Tibial nerve (tissue), 4 donors: ENCODE measurements at regions not wholly inside any gene's neighbourhood (a gene's known extent, or its start where the extent isn't known, plus 50 kb on each side); places are given as distances from the start of the nearest gene placed in this dataset.

ENCODE experiments used
- DNase-seq, 2 donors: peaks; one replicate each; pipeline ENCODE4 v3.0.0-alpha.2; 2019; ENCODE audit warnings: low spot score in 2 of 2
- H3K27ac ChIP-seq, 4 donors: fragments of 200-600 bp; sonication (generic) in 3 of 4; one replicate each; pipeline ENCODE4 v1.5.1; 2017 to 2019; ENCODE audit warnings: mild to moderate bottlenecking in 1 of 4
- H3K27me3 ChIP-seq, 2 donors: fragments of 200-600 bp; sonication (generic) in 1 of 2; one replicate each; pipeline versions ENCODE4 v1.5.1 to v1.6.0; 2017 to 2019
- H3K36me3 ChIP-seq, 3 donors: fragments of 200-600 bp; sonication (generic); one replicate each; pipeline ENCODE4 v1.5.1; 2018 to 2019
- H3K4me1 ChIP-seq, 4 donors: fragments of 200-600 bp; sonication (generic) in 3 of 4; one replicate each; pipeline ENCODE4 v1.5.1; 2017 to 2019
- H3K4me3 ChIP-seq, 4 donors: fragments of 200-600 bp; sonication (generic) in 3 of 4; one replicate each; pipeline ENCODE4 v1.5.1; 2017 to 2019; ENCODE audit warnings: mild to moderate bottlenecking in 1 of 4, moderate library complexity in 1 of 4
- H3K9me3 ChIP-seq, 4 donors: fragments of 200-600 bp; sonication (generic) in 3 of 4; one replicate each; pipeline ENCODE4 v1.5.1; 2017 to 2019
- CTCF ChIP-seq, 5 experiments: fragments of 200-600 bp in 3 of 5; fragments of 450-650 bp in 2 of 5; sonication (generic) in 3 of 5; IDR thresholded peaks; one replicate each; pipeline ENCODE4 v1.5.1; 2016 to 2019; ENCODE audit warnings: antibody characterized with exemption in 5 of 5, mild to moderate bottlenecking in 3 of 5, moderate library complexity in 2 of 5
- EP300 ChIP-seq, 2 donors: sonication (generic); formaldehyde crosslinking; IDR thresholded peaks; one replicate each; pipeline ENCODE4 v1.6.1; 2017; ENCODE audit warnings: antibody characterized with exemption in 2 of 2, mild to moderate bottlenecking in 1 of 2
- POLR2A ChIP-seq, 2 donors: fragments of 450-650 bp; IDR thresholded peaks; one replicate each; pipeline ENCODE4 v1.6.1; 2017; ENCODE audit warnings: antibody characterized with exemption in 2 of 2, mild to moderate bottlenecking in 2 of 2, moderate library complexity in 2 of 2
- WGBS, 2 donors: methylation state at CpG; one replicate each; pipeline ENCODE4 v1.1.5; 2018; 5-methylcytosine and 5-hydroxymethylcytosine counted together

- H3K27ac ChIP-seq = no peak overlapping the region
- no peaks in the 10 kb centered on the region for H3K27me3 ChIP-seq
- TF ChIP-seq EP300 (IDR thresholded peaks at IDR 0.05) (no peak), CTCF (IDR thresholded peaks at IDR 0.05) (no peak), POLR2A (IDR thresholded peaks at IDR 0.05) (no peak)
- no peak overlapping the region for H3K4me3 ChIP-seq
- WGBS, 2 donors = 69 to 73% methylated on average over 2 of the region's 2 CpGs
- DNase-seq = no peak
- H3K4me1 ChIP-seq = peaks cover 0 to 26% (median 0%) of the 10 kb centered on the region in 4 donors
- peaks cover 0 to 8% (median 0%) of the 10 kb centered on the region in 4 donors for H3K9me3 ChIP-seq
- no peaks in the 10 kb centered on the region for H3K36me3 ChIP-seq
Measured at GRCh38 chr13:36533806-36534205, 101.5 kb downstream of the CCNA1 start.

- TF ChIP-seq CTCF (IDR thresholded peaks at IDR 0.05) (no peak), POLR2A (IDR thresholded peaks at IDR 0.05) (no peak), EP300 (IDR thresholded peaks at IDR 0.05) (no peak)
- Histone ChIP-seq H3K4me3 (no peak overlapping the region), H3K27ac (no peak overlapping the region), H3K36me3 (no peaks in the 10 kb centered on the region), H3K27me3 (no peaks in the 10 kb centered on the region), H3K4me1 (peaks cover 0 to 9% (median 0%) of the 10 kb centered on the region in 4 donors), H3K9me3 (peaks cover 0 to 19% (median 0%) of the 10 kb centered on the region in 4 donors)
- DNase-seq = no peak
- WGBS, 2 donors = 70 to 75% methylated on average over 3 of the region's 3 CpGs
Measured at GRCh38 chr13:36536546-36536945, 104.3 kb downstream of the CCNA1 start.

- Histone ChIP-seq H3K4me3 (no peak overlapping the region), H3K36me3 (no peaks in the 10 kb centered on the region), H3K27me3 (no peaks in the 10 kb centered on the region), H3K4me1 (no peaks in the 10 kb centered on the region), H3K27ac (no peak overlapping the region), H3K9me3 (peaks cover 0 to 13% (median 0%) of the 10 kb centered on the region in 4 donors)
- 43 to 46% methylated on average over 4 of the region's 4 CpGs for WGBS, 2 donors
- no peak for TF ChIP-seq POLR2A (IDR thresholded peaks at IDR 0.05)
- no peak for TF ChIP-seq EP300 (IDR thresholded peaks at IDR 0.05)
- TF ChIP-seq CTCF (IDR thresholded peaks at IDR 0.05) = no peak
- DNase-seq = no peak
Measured at GRCh38 chr13:36543671-36544070, 111.4 kb downstream of the CCNA1 start.

GRCh38 chr13:36548129-36548528, 115.8 kb downstream of the CCNA1 start:
- Histone ChIP-seq H3K4me3 (no peak overlapping the region), H3K36me3 (no peaks in the 10 kb centered on the region), H3K4me1 (no peaks in the 10 kb centered on the region), H3K9me3 (no peaks in the 10 kb centered on the region), H3K27ac (no peak overlapping the region), H3K27me3 (no peaks in the 10 kb centered on the region)
- no peak for DNase-seq
- WGBS, 2 donors = 69 to 76% methylated on average over 9 of the region's 9 CpGs
- TF ChIP-seq EP300 (IDR thresholded peaks at IDR 0.05) (no peak), POLR2A (IDR thresholded peaks at IDR 0.05) (no peak), CTCF (IDR thresholded peaks at IDR 0.05) (no peak)

- no peaks in the 10 kb centered on the region for H3K36me3 ChIP-seq
- H3K27ac ChIP-seq = no peak overlapping the region
- WGBS, 2 donors = 80 to 87% methylated on average over 2 of the region's 2 CpGs
- no peaks in the 10 kb centered on the region for H3K9me3 ChIP-seq
- H3K27me3 ChIP-seq = no peaks in the 10 kb centered on the region
- no peak for DNase-seq
- no peak overlapping the region for H3K4me3 ChIP-seq
- TF ChIP-seq CTCF (IDR thresholded peaks at IDR 0.05) (no peak), POLR2A (IDR thresholded peaks at IDR 0.05) (no peak), EP300 (IDR thresholded peaks at IDR 0.05) (no peak)
- H3K4me1 ChIP-seq = no peaks in the 10 kb centered on the region
Measured at GRCh38 chr13:36549126-36549702, 116.9 kb downstream of the CCNA1 start.
